Vagina (tissue), 2 donors: ENCODE measurements at regions not wholly inside any gene's neighbourhood (a gene's known extent, or its start where the extent isn't known, plus 50 kb on each side); places are given as distances from the start of the nearest gene placed in this dataset.

Source experiments
- POLR2A ChIP-seq, 2 donors: fragments of 450-650 bp; IDR thresholded peaks; one replicate each; pipeline ENCODE4 v1.6.1; 2017; ENCODE audit warnings: antibody characterized with exemption in 2 of 2, mild to moderate bottlenecking in 2 of 2, moderate library complexity in 2 of 2
- TF ChIP-seq, protein P1 (sequence below), 3 experiments: fragments of 450-650 bp in 2 of 3; fragments of 200-600 bp in 1 of 3; sonication (generic) in 1 of 3; IDR thresholded peaks; one replicate each; pipeline ENCODE4 v1.5.1; 2017 to 2019; ENCODE audit warnings: antibody characterized with exemption in 3 of 3, mild to moderate bottlenecking in 2 of 3, moderate library complexity in 2 of 3

DNA sequence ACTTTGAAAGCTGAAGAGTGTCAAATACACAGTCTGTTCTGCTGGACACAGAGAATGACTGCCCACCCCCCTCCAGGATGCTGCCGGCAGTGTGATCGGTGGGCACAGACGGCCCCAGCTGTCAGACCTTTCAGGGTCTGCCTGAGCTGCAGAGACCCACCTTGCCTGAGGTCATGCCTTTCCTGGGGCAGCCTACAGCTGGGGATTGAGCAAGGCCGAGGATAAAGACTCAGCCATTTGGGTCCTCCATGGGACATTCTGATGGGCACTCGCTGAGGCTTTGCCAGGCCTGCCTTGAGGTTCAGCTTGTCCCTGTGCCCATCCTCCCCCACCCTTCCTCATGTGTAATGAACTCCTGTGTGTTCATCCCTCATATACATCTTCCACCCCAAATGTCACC lies 102.3 kb upstream of the SMAD3 start:
- TF ChIP-seq, protein P1, sequence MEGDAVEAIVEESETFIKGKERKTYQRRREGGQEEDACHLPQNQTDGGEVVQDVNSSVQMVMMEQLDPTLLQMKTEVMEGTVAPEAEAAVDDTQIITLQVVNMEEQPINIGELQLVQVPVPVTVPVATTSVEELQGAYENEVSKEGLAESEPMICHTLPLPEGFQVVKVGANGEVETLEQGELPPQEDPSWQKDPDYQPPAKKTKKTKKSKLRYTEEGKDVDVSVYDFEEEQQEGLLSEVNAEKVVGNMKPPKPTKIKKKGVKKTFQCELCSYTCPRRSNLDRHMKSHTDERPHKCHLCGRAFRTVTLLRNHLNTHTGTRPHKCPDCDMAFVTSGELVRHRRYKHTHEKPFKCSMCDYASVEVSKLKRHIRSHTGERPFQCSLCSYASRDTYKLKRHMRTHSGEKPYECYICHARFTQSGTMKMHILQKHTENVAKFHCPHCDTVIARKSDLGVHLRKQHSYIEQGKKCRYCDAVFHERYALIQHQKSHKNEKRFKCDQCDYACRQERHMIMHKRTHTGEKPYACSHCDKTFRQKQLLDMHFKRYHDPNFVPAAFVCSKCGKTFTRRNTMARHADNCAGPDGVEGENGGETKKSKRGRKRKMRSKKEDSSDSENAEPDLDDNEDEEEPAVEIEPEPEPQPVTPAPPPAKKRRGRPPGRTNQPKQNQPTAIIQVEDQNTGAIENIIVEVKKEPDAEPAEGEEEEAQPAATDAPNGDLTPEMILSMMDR (IDR thresholded peaks at IDR 0.05): no peak
- no peak for TF ChIP-seq POLR2A (IDR thresholded peaks at IDR 0.05)
